ENCODE measurements at regions not wholly inside any gene's neighbourhood (a gene's known extent, or its start where the extent isn't known, plus 50 kb on each side); places are given as distances from the start of the nearest gene placed in this dataset.
"Not testable (repeated sequence)": the region's sequence is repeated elsewhere in the genome, so short reads cannot be mapped to it uniquely, and the experiment has no call there.

- no peak for DNase-seq
Measured at GRCh38 chr6:169099411-169100202, 154.0 kb downstream of the THBS2 start.

GRCh38 chr6:169098651-169099050 lies 155.0 kb downstream of the THBS2 start:
- DNase-seq: not testable (repeated sequence)

GRCh38 chr6:169098116-169098515 lies 155.5 kb downstream of the THBS2 start:
- no peak for DNase-seq

GRCh38 chr6:169097381-169097959 lies 156.2 kb downstream of the THBS2 start:
- no peak for DNase-seq

- no peak for DNase-seq
Measured at GRCh38 chr6:169096388-169096787, 157.3 kb downstream of the THBS2 start.

GRCh38 chr6:169095153-169095552 lies 158.5 kb downstream of the THBS2 start:
- DNase-seq: no peak

GRCh38 chr6:169094552-169094950 lies 159.1 kb downstream of the THBS2 start:
- DNase-seq: no peak

- no peak for DNase-seq
Measured at GRCh38 chr6:169093770-169094551, 159.7 kb downstream of the THBS2 start.

- DNase-seq: no peak
Measured at GRCh38 chr6:169093066-169093723, 160.5 kb downstream of the THBS2 start.

GRCh38 chr6:169092375-169092774 lies 161.3 kb downstream of the THBS2 start:
- no peak for DNase-seq

GRCh38 chr6:169090514-169091127 lies 163.0 kb downstream of the THBS2 start:
- DNase-seq: not testable (repeated sequence)

GRCh38 chr6:169088762-169089161 lies 164.9 kb downstream of the THBS2 start:
- DNase-seq: no peak

- DNase-seq: no peak
Measured at GRCh38 chr6:169087443-169088041, 166.1 kb downstream of the THBS2 start.

- not testable (repeated sequence) for DNase-seq
Measured at GRCh38 chr6:169086616-169087015, 167.0 kb downstream of the THBS2 start.

- no peak for DNase-seq
Measured at GRCh38 chr6:169086020-169086419, 167.6 kb downstream of the THBS2 start.

- no peak for DNase-seq
Measured at GRCh38 chr6:169085466-169085865, 168.2 kb downstream of the THBS2 start.

GRCh38 chr6:169084557-169084956 lies 169.1 kb downstream of the THBS2 start:
- not testable (repeated sequence) for DNase-seq

GRCh38 chr6:169084067-169084466 lies 169.6 kb downstream of the THBS2 start:
- DNase-seq: no peak

GRCh38 chr6:169083508-169083874 lies 170.2 kb downstream of the THBS2 start:
- no peak for DNase-seq

- DNase-seq: no peak
Measured at GRCh38 chr6:169082817-169083507, 170.7 kb downstream of the THBS2 start.

- no peak for DNase-seq
Measured at GRCh38 chr6:169082093-169082492, 171.6 kb downstream of the THBS2 start.

- DNase-seq: no peak
Measured at GRCh38 chr6:169081248-169081647, 172.4 kb downstream of the THBS2 start.
